GM19395 (cell line): ENCODE measurements at regions not wholly inside any gene's neighbourhood (a gene's known extent, or its start where the extent isn't known, plus 50 kb on each side); places are given as distances from the start of the nearest gene placed in this dataset.
"Not testable (repeated sequence)": the region's sequence is repeated elsewhere in the genome, so short reads cannot be mapped to it uniquely, and the experiment has no call there.

ENCODE experiments used
- ATAC-seq: cut with Tn5 transposase; IDR thresholded peaks from one replicate; pipeline ENCODE4 v1.9.1; 2021; ENCODE audit warnings: mild to moderate bottlenecking, moderate library complexity; ENCODE audit not compliant: unreplicated experiment

DNA sequence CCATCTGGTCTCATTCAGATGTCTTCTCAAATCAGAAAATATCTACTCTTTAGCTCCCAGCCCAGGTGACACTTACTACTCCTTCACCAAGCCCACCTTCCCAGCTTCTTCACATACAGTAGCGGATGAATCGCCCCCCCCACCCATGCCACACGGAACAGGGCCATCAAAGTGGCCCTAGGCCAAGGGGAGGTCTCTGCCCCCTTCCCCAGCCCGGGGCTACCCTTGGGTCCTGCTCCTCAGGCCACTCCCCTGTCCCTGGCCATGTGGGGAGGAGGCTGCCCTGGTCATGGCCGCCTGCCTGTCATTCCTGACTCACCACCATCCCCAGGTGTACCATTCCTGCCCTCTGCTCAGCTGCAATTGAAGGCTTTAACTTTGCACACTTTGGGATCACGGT lies 142.8 kb downstream of the NECTIN1 start:
- ATAC-seq = no peak

- ATAC-seq = no peak
Measured at GRCh38 chr11:119585043-119585781, 143.8 kb downstream of the NECTIN1 start.

DNA sequence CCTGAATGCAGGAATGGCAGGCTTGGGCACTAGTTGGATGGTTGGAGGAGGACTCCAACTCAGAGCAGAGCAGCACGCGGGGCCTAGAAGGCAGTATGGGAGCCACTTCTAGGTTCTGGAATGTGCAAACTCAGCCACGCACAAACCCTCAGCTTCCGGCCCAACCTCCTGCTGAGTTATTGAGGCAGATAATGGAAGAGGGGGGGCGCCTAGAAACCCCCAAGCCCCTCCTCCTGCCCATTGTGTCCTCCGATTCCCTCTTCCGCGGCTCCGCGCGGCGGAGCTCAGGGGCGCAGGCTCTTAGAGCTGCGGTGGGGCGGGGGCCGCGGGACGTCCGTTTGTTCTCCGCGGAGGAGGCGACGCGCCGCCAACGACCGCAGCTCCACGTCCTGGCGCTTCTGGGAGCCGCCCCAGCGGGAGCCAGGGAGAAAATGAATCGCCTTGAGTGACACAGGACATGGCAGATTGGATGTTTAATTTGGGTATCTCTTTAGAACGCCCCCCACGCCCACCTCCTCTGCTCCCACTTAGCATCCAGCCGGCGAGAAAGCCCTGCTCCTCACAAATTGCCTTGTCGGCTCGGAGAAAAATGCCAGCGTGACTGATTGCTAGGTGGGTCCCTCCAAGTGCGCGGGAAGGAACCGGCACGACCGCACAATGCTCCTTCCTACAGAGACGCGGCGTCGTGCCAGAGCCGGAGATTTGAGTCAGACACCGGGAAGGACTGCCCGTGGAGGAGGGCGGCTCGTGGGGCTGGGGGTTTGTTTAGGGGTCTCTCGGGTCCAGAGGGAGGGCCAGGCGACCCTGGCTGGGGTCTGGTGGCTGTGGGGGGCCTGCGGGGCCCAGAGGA lies 144.6 kb downstream of the NECTIN1 start:
- no peak for ATAC-seq

GRCh38 chr11:119583585-119583984 lies 145.4 kb downstream of the NECTIN1 start:
- ATAC-seq = no peak

- ATAC-seq = not testable (repeated sequence)
Measured at GRCh38 chr11:119581396-119581795, 147.6 kb downstream of the NECTIN1 start.

GRCh38 chr11:119580751-119581150 lies 148.2 kb downstream of the NECTIN1 start:
- ATAC-seq = no peak

- no peak for ATAC-seq
Measured at GRCh38 chr11:119580081-119580480, 148.9 kb downstream of the NECTIN1 start.

DNA sequence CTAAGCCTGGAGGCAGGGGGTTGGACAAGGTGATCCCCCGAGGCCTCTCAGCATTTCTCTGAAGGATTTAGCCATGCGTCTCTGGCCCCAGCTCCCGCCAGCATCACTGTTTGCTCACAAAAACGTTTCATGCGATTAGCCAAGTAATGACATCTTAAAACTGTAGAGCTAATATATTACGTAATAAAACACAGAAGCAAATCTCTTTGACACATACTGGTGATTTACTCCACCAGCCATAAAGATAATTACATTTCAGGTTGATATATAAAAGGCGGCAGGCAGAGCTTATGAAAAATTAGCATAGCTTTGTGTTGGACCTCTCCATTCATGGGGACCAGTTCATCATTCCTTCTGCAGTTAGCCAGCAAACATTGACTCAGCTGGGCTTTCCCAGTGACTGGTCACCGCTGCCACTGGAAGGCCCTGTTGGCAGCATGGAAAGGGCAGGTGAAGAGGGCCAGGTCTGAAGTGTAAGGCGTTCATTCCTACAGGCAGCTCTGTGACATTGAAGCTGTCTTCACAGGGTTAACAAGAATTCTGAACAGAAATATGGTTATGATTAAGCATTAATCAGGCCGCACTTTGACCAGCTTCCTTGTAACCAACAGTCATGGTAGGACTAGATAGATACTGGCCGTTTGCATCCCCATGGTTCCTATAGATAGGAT lies 150.3 kb downstream of the NECTIN1 start:
- no peak for ATAC-seq

DNA sequence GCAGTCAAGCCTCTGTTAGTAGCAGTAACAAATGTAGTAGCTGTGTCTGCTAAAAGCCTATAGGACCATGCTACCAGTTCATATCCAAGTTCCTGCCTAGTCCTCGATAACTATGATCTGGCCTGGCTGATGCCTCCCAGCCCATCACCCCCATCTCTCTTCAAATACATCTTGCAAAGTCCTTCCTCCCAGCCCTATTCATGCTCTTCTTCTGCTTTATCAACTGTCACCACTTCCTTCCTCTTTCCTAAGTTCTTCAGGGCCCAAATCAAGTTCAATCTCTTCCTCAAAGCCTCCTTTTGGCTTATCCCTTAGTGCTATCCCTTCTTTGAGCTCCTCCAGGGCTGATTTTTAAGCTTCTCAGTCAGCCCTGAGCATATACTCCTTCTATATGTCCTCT lies 150.9 kb upstream of the THY1 start:
- no peak for ATAC-seq

GRCh38 chr11:119572481-119573424 lies 149.8 kb upstream of the THY1 start:
- no peak for ATAC-seq

DNA sequence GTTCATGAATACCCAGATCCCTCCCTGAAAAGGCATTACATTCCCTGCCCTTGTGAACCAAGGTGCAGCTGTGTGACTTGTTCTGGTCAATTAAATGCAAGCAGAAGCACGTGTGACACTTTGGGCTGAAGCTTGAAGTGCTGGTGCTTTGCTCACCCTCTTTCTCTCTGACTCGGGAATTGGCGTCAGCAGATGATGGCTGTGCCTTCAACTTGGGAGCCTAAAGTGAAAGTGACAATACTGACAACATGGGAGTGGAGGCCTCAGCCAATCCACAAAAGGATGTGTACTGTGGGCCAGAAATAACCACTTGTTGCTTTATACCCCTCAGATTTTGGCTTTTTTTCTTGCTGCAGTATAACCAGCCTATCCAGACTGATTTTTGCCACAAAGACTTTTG lies 148.3 kb upstream of the THY1 start:
- ATAC-seq = no peak

- peak; percentile 74 for ATAC-seq
Measured at GRCh38 chr11:119567688-119568582, 145.0 kb upstream of the THY1 start.

DNA sequence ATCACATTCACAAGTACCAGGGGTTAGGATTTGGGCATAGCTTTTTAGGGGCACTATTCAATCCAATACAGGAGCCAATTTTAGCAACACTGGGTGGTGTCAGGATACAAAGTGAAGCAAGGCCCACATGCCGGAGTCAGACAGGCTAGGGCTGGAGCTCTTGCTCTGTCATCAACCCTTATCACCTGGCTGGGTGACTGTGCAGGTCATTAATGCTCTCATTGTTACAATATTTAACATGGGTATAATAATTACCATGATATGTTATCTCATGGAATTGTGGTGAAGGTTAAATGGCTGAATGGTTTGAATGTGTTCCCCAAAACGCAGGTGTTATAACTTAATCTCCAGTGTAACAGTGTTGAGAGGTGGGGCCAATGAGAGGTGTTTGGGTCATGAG lies 143.3 kb upstream of the THY1 start:
- ATAC-seq = no peak

DNA sequence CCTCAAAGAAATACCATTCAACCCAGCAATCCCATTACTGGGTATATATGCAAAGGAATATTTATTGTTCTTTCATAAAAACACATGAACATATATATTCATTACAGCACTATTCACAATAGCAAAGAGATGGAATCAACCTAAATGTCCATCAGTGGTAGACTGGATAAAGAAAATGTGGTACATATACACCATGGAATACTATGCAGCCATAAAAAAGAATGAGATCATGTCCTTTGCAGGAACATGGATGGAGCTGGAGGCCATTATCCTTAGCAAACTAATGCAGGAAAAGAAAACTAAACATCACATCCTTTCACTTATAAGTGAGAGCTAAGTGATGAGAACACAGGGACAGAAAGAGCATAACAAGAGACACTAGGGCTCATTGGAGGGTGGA lies 142.7 kb upstream of the THY1 start:
- ATAC-seq = not testable (repeated sequence)

DNA sequence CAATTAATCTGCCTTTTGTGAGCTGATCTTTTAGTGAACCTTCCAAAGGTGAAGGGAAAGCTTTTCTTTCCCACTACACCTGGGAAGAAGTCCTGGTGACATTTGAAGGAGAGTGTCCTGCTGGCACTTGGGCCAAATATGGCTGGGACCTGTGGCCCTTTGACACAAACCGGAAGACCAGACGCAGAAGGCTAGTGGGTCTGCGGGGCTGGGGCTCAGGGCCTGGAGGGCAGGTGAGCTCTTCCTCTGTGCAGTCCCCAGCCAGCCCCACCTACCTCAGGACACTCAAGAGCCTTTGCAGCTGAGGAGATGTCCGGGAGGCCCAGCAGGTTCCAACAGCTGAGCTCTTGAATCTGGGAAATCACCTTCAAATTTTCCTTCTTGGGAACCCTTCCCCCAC lies 138.0 kb upstream of the THY1 start:
- ATAC-seq = no peak

GRCh38 chr11:119560291-119560690 lies 137.3 kb upstream of the THY1 start:
- no peak for ATAC-seq

GRCh38 chr11:119552106-119552485 lies 129.1 kb upstream of the THY1 start:
- no peak for ATAC-seq

DNA sequence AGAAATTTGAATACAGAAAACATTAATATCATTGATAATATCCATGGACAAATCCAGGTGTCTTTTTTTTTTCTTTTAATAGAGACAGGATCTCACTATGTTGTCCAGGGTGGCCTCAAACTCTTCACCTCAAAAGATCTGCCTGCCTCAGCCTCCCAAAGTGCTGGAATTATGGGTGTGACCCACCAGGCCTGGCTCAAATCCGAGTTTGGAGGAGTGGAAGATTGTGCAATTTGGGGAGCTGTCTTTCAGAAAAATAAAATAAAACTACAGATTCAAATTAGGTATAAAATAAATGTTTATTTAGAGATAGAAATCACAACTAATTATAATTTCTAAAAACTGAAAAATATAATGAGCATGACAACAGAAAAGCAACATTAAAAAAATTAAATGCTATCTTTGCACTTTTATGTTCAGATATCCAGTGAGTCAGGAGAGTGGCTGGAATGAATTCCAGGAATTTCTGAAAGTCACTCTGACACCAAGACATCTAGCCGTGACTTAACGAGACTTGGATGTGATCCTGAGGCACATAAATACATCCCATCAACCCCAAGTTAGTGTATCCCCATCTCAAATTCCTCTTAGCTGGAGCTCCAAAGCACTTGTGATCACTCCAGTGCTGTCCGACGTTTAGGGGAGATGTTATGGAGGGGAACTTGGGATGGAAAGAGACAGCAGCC lies 128.6 kb upstream of the THY1 start:
- no peak for ATAC-seq
